SJSA1 (cell line): ENCODE measurements at regions not wholly inside any gene's neighbourhood (a gene's known extent, or its start where the extent isn't known, plus 50 kb on each side); places are given as distances from the start of the nearest gene placed in this dataset.

Experiments
- DNase-seq, 2 experiments: peaks; one replicate each; pipeline ENCODE4 v3.0.0-alpha.2; 2015 to 2020; ENCODE audit warnings: low spot score in 2 of 2, low read depth in 1 of 2
- H3K27ac ChIP-seq: fragments of 250-450 bp; sonication (Bioruptor Pico); 2 replicates; pipeline ENCODE4 v1.5.1; 2020; ENCODE audit warnings: mild to moderate bottlenecking, moderate library complexity
- H3K27me3 ChIP-seq: fragments of 250-450 bp; sonication (Bioruptor Pico); replicated peaks from 2 replicates; pipeline ENCODE4 v1.5.1; 2020; ENCODE audit warnings: mild to moderate bottlenecking, moderate library complexity
- H3K36me3 ChIP-seq: fragments of 250-450 bp; sonication (Bioruptor Pico); 2 replicates; pipeline ENCODE4 v1.5.1; 2020; ENCODE audit warnings: mild to moderate bottlenecking
- H3K4me1 ChIP-seq: fragments of 250-450 bp; sonication (Bioruptor Pico); replicated peaks from 2 replicates; pipeline ENCODE4 v1.6.1; 2021; ENCODE audit warnings: mild to moderate bottlenecking
- H3K4me3 ChIP-seq: fragments of 250-450 bp; sonication (Bioruptor Pico); 2 replicates; pipeline ENCODE4 v1.5.1; 2020; ENCODE audit warnings: mild to moderate bottlenecking
- H3K9me3 ChIP-seq: fragments of 250-450 bp; sonication (Bioruptor Pico); replicated peaks from 2 replicates; pipeline ENCODE4 v1.5.1; 2020; ENCODE audit warnings: mild to moderate bottlenecking

DNA sequence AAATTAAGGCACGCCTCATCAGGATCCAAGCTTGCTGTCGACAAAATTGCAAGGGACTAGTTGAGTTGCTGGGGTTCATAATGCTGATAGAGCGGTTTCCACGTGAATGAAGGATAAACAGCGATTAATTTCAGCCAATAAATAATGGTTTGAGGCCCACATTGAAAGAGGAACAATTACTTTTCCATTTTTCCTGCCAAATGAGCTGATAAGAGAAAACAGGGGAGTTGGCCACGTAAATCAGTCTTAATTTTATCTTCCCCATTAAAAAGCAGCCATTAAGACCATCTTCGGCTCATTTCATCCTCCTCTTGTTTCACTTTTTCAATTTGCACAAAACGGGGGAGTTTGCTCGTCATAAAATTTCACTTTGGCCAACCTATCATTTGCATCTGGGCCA lies 235.5 kb upstream of the RRP15 start:
- Histone ChIP-seq H3K4me1 (no peaks in the 10 kb centered on the region), H3K27ac (no peak overlapping the region), H3K4me3 (no peak overlapping the region), H3K9me3 (no peaks in the 10 kb centered on the region), H3K27me3 (peaks cover 9% of the 10 kb centered on the region; the same call in 1 of the 2 replicates), H3K36me3 (no peaks in the 10 kb centered on the region)
- no peak for DNase-seq

DNA sequence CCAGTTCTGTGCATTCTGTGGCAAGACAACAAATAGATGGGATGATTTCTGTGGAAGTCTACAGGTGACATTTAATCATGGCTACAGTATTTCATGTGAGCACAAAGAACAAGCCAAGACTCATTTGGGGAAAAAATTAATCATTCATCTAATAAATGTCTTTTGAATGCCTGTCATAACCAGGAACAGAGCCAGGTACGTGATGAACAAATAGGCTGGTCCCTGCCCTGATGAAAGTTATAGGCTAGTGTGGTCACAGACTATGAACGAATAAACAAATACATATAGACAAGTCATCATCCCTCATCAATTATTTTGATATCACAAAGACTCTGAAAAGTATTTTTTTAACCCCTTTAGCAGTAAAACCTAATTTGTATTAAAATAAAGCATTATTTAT lies 226.4 kb upstream of the RRP15 start:
- H3K9me3 ChIP-seq: no peaks in the 10 kb centered on the region
- H3K4me1 ChIP-seq: no peaks in the 10 kb centered on the region
- H3K27ac ChIP-seq: no peak overlapping the region
- no peak for DNase-seq
- H3K36me3 ChIP-seq: no peaks in the 10 kb centered on the region
- H3K27me3 ChIP-seq: no peaks in the 10 kb centered on the region
- no peak overlapping the region for H3K4me3 ChIP-seq

DNA sequence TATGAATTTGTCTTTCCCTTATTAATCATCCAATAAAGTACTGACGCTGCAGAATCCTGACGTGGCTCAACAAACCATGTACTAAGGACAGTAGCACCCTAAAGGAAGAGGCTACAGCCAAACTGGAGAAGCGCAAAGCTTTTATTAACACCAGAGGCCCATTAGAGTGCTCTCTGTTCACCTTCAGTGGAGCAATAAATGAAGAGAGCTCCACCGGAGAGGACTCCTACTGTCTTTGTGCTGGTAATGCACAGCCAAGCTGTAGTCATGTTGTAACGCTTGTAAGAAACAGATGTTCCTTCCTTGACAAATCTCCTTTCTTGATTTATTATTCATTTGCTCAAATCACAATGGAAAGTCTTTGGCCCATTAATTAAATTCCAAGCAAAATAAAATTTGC lies 220.7 kb upstream of the RRP15 start:
- no peaks in the 10 kb centered on the region for H3K36me3 ChIP-seq

DNA sequence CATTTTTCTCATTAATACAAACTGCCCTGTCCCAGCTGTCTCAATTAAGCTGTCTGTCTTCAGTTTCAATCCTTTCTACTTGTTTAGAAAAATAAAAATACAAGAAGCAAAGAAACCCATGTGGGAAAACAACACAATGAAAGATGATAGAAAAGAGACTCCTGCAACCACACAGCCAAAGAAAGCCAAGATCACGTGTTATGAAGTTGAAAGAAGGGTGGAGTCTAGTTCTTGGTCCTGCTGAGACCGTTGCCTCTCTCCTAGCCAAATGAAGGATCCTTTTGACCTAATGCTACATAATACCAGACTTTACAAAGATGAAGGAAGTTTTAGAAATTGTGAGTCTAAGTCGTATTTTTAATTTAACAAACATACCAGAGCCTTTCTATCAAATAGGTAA lies 218.8 kb upstream of the RRP15 start:
- no peak for DNase-seq
- Histone ChIP-seq H3K9me3 (no peaks in the 10 kb centered on the region), H3K27ac (no peak overlapping the region), H3K36me3 (no peaks in the 10 kb centered on the region), H3K27me3 (no peaks in the 10 kb centered on the region; the same call in 1 of the 2 replicates), H3K4me3 (no peak overlapping the region), H3K4me1 (no peaks in the 10 kb centered on the region)

More for the DNA sequence above, 220.7 kb upstream of the RRP15 start:
- Histone ChIP-seq H3K9me3 (no peaks in the 10 kb centered on the region), H3K27me3 (no peaks in the 10 kb centered on the region; the same call in 1 of the 2 replicates), H3K27ac (no peak overlapping the region), H3K4me1 (no peaks in the 10 kb centered on the region), H3K4me3 (no peak overlapping the region)
- DNase-seq: no peak

DNA sequence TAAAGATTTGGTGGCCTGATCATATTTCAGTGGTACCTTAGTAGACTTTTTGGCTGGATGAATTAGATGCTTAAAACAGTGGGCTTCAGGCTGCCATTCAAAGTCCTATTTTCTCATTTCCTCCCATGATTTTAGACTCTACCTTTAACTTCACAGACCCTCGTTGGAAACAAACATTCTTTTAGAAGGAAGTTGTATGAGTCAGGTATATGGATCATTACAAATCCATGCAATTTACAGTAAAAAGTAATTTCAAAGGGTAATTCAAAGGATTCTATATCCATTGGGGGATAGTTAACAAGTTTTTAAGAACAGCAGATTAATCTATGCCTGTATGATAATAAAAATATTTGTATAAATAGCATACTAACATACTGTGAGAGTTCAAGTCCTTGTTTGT lies 216.9 kb upstream of the RRP15 start:
- no peaks in the 10 kb centered on the region for H3K9me3 ChIP-seq
- H3K36me3 ChIP-seq: no peaks in the 10 kb centered on the region
- no peak overlapping the region for H3K27ac ChIP-seq
- H3K27me3 ChIP-seq: no peaks in the 10 kb centered on the region; the same call in 1 of the 2 replicates
- no peaks in the 10 kb centered on the region for H3K4me1 ChIP-seq
- H3K4me3 ChIP-seq: no peak overlapping the region
- no peak for DNase-seq

DNA sequence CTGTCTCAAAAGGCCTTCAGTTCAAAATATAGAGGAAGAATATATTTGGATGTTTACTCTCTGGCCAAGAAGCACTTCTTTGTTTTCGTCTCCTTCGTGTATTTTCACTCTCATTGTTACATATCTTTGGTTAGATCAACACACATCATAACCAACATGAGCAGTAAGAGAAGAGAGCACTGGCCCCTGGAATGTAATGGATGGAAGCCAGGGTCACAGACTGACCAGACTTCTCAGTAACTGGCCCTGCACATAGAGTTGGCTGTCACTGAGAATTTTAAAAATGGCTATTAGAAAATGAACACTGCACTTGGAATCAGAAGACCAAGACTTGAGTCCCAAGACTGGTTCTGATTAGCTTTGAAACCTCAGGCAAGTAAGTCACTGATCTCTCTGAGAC lies 215.9 kb upstream of the RRP15 start:
- H3K36me3 ChIP-seq: no peaks in the 10 kb centered on the region
- H3K27me3 ChIP-seq: no peaks in the 10 kb centered on the region; the same call in 1 of the 2 replicates
- no peaks in the 10 kb centered on the region for H3K9me3 ChIP-seq
- no peaks in the 10 kb centered on the region for H3K4me1 ChIP-seq
- H3K4me3 ChIP-seq: no peak overlapping the region
- no peak overlapping the region for H3K27ac ChIP-seq
- DNase-seq: no peak

DNA sequence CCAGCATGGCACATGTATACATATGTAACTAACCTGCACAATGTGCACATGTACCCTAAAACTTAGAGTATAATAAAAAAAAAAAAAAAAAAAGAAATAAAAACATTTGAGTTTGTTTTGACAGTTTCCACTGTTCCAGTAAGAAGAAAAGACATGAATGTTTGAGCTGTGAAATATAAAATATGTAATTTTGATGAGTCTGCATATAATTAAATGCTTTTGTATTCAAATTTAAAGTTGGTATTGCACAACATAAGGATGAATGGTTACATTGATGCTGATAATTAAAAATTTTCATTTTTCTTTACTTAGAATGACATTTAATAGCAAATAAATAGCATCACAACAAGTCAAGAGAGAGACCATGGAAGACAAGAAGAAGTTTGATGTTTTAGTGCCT lies 212.0 kb upstream of the RRP15 start:
- no peaks in the 10 kb centered on the region for H3K9me3 ChIP-seq
- H3K4me3 ChIP-seq: no peak overlapping the region
- DNase-seq: no peak
- no peaks in the 10 kb centered on the region for H3K4me1 ChIP-seq
- H3K27ac ChIP-seq: no peak overlapping the region
- H3K36me3 ChIP-seq: no peaks in the 10 kb centered on the region
- no peaks in the 10 kb centered on the region; the same call in 1 of the 2 replicates for H3K27me3 ChIP-seq

DNA sequence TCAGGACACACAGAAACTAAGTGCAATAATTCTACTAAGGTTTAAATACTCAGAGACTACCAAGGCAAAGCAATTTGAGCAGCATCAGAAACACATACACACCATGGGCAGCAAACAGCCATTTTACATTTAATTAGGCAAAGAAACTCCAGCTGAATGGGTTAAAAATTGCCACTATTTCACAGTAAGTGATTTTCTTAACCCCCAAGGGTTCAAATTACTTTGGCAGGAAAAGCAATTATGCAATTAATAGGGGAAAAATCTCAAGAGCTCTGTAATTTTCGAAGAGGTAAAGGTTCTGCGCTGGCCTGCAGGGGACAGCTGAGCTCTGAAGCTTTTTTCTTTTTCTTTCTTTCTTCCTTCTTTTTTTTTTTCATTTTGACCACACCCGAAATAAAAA lies 206.2 kb upstream of the RRP15 start:
- Histone ChIP-seq H3K9me3 (no peaks in the 10 kb centered on the region), H3K27me3 (no peaks in the 10 kb centered on the region), H3K4me1 (no peaks in the 10 kb centered on the region), H3K4me3 (no peak overlapping the region), H3K36me3 (no peaks in the 10 kb centered on the region), H3K27ac (no peak overlapping the region)
- no peak for DNase-seq

DNA sequence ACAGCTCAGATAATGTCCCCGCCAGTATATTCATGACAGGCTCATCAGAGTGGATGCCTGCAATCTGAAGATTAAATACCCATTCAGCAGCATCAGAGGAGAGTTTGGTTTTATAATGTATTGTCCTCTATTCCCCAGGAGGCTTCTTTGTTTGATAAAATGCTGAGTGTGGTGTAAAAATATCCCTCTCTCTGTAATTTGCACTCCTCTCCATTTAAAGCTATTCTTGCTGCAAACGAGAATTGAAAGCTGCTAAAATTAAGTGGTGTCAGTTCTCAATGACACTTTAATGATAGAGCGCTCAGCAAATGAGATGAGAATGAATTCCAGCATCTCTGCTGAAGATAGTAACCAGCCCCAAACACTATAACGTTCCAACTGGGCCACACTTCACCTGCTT lies 205.7 kb upstream of the RRP15 start:
- H3K27ac ChIP-seq: no peak overlapping the region
- no peaks in the 10 kb centered on the region for H3K9me3 ChIP-seq
- H3K27me3 ChIP-seq: no peaks in the 10 kb centered on the region
- no peaks in the 10 kb centered on the region for H3K4me1 ChIP-seq
- H3K36me3 ChIP-seq: no peaks in the 10 kb centered on the region
- no peak overlapping the region for H3K4me3 ChIP-seq
- DNase-seq: no peak

DNA sequence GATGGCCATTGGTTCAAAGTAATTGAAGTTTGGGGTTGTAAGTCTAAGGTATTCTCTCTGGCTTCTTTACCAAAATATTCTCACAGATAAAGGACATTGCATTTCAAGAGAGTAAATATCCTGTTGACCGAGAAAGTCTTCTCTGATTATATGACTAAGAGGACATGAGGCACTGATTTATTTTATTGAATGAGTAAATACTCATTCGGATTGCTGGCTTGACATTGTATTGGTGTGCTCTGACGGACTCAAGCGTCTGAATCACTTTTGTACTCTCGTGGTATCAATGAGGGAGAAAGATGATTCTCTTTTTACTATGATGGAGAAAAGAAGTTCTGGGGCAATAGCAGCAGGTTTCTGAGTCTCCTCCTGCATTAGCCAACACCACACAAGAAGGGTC lies 205.3 kb upstream of the RRP15 start:
- H3K27ac ChIP-seq: no peak overlapping the region
- no peaks in the 10 kb centered on the region for H3K27me3 ChIP-seq
- H3K36me3 ChIP-seq: no peaks in the 10 kb centered on the region
- DNase-seq: no peak
- H3K4me1 ChIP-seq: no peaks in the 10 kb centered on the region
- no peaks in the 10 kb centered on the region for H3K9me3 ChIP-seq
- no peak overlapping the region for H3K4me3 ChIP-seq

DNA sequence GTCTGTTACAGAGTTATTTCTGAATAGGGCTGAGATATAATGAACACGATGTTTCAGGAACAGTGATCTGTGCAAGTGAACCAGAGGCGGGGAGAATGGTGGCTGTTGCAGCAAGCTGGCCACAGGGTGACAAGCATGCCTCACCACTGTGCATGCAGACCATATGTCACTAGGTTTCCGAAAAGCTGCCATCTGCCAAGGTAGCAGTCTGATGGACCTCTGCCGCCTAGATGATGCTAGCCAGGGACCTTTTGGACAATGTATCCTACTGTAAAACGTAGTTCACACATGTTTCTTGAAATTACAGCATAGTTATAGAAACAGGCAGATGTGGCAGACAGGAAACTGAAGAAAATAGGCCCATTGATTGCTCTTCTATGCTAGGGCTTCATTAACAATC lies 204.2 kb upstream of the RRP15 start:
- Histone ChIP-seq H3K36me3 (no peaks in the 10 kb centered on the region), H3K9me3 (no peaks in the 10 kb centered on the region), H3K27me3 (no peaks in the 10 kb centered on the region), H3K4me1 (no peaks in the 10 kb centered on the region), H3K27ac (no peak overlapping the region), H3K4me3 (no peak overlapping the region)
- no peak for DNase-seq

DNA sequence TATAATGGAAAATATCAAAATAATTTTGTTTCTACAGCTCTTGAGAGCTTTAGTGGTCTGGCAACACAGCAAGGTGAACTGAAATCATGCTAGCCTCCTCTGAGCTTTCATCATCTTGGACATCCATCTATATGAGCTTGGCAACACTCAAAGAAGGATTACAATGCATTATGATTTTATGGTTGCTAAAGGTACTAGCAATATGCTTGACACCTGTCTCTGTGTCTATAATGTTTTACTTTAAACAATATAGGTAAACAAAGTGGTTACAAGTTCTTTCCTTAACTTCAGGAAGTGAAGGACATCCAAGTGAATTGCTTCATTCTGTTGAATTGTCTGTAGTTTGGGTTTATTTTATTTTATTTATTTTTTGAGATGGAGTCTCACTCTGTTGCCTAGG lies 203.7 kb upstream of the RRP15 start:
- H3K9me3 ChIP-seq: no peaks in the 10 kb centered on the region
- no peak for DNase-seq
- no peak overlapping the region for H3K4me3 ChIP-seq
- no peaks in the 10 kb centered on the region for H3K4me1 ChIP-seq
- H3K36me3 ChIP-seq: no peaks in the 10 kb centered on the region
- no peak overlapping the region for H3K27ac ChIP-seq
- H3K27me3 ChIP-seq: no peaks in the 10 kb centered on the region

DNA sequence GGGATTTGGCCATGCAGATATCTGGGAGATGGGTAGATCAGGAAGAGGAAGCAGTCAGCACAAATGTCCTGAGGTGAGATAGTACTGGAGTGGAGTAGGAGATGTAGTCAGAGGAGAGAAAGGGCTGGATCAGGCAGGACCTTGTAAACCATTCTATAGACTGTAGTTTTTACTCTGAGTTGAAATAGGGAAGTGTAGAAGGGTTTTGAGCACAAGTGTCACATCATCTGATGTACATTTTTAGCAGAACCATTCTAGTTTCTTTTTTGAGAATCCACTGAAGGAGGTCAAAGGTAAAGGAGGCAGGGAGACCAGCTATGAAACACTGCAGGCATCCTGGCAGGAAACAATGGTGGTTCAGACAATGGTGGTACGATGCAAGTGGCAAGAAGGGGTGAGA lies 194.6 kb upstream of the RRP15 start:
- H3K9me3 ChIP-seq: no peaks in the 10 kb centered on the region
- H3K27ac ChIP-seq: no peak overlapping the region
- H3K36me3 ChIP-seq: no peaks in the 10 kb centered on the region
- DNase-seq: no peak
- no peaks in the 10 kb centered on the region for H3K4me1 ChIP-seq
- H3K4me3 ChIP-seq: no peak overlapping the region
- no peaks in the 10 kb centered on the region for H3K27me3 ChIP-seq

DNA sequence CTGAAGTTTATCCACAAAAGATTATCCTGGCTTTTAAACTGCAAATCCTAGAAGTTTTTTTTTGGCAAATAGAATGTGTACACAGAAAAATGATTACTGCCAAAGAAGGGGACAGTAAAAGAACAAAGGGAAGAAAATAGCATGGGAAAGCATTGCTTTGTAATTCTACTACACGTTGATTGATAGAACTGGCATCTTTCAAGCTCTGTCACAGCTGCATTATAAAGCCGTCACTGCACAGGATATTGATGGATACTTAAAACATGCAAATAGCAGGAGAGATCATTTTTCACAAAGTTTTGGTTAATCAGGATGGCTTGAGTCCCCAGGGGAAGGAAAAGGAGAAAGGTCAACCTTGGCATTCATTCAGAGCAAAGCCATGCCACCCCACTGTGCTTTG lies 183.7 kb upstream of the RRP15 start:
- H3K4me3 ChIP-seq: no peak overlapping the region

DNA sequence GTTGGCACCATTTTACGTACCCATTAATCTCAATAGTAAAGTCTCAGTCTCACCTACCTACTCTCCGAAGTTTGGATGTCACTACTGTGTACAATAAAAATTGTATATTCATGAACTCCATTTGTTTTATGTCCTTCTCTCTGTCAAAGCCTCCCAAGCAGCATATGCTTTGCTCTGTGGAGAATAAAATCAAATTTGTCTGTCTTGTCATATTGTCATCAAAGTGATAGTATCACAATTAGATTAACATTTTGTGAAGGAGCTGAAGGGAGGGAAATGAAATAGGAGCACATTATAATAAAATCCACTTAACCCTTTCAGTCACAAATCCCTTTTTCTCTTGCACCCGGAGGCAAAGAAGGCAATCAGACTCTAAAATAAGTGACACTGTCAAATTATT lies 177.1 kb upstream of the RRP15 start:
- Histone ChIP-seq H3K9me3 (no peaks in the 10 kb centered on the region), H3K27me3 (no peaks in the 10 kb centered on the region), H3K36me3 (no peaks in the 10 kb centered on the region), H3K27ac (no peak overlapping the region), H3K4me1 (no peaks in the 10 kb centered on the region), H3K4me3 (no peak overlapping the region)
- DNase-seq: no peak

More for the DNA sequence above, 183.7 kb upstream of the RRP15 start:
- H3K9me3 ChIP-seq: no peaks in the 10 kb centered on the region
- no peak overlapping the region for H3K27ac ChIP-seq
- no peaks in the 10 kb centered on the region for H3K4me1 ChIP-seq
- no peaks in the 10 kb centered on the region for H3K36me3 ChIP-seq
- no peaks in the 10 kb centered on the region for H3K27me3 ChIP-seq
- no peak for DNase-seq
